Nephron progenitor cell (in vitro differentiated cells): ENCODE measurements at regions not wholly inside any gene's neighbourhood (a gene's known extent, or its start where the extent isn't known, plus 50 kb on each side); places are given as distances from the start of the nearest gene placed in this dataset.
A peak's percentile ranks its signal among the peaks of the same experiment; 100 is the strongest.
"Not testable (repeated sequence)": the region's sequence is repeated elsewhere in the genome, so short reads cannot be mapped to it uniquely, and the experiment has no call there.

Source experiments
- DNase-seq: peaks from one replicate; pipeline ENCODE4 v3.0.0; 2021
- H3K27ac Mint-ChIP-seq: 2 replicates; pipeline ENCODE4 v1.8.0; 2021; ENCODE audit warnings: mild to moderate bottlenecking, moderate library complexity, mixed read lengths
- H3K27me3 Mint-ChIP-seq: 2 replicates; pipeline ENCODE4 v1.8.0; 2021; ENCODE audit warnings: mild to moderate bottlenecking, low read depth, mixed read lengths; ENCODE audit not compliant: poor library complexity
- H3K36me3 Mint-ChIP-seq: 2 replicates; pipeline ENCODE4 v1.8.0; 2021; ENCODE audit warnings: low read depth, mixed read lengths
- H3K4me1 Mint-ChIP-seq: 2 replicates; pipeline ENCODE4 v1.8.0; 2021; ENCODE audit warnings: mixed read lengths
- H3K4me3 Mint-ChIP-seq: 2 replicates; pipeline ENCODE4 v1.8.0; 2021; ENCODE audit warnings: mild to moderate bottlenecking, moderate library complexity, mixed read lengths
- H3K9me3 Mint-ChIP-seq: 2 replicates; pipeline ENCODE4 v1.8.0; 2021; ENCODE audit warnings: mild to moderate bottlenecking, moderate library complexity, mixed read lengths
- CTCF ChIP-seq: fragments of 200-600 bp; sonication (generic); IDR thresholded peaks from 2 replicates; pipeline ENCODE4 v1.5.0; 2021; ENCODE audit warnings: antibody characterized with exemption

DNA sequence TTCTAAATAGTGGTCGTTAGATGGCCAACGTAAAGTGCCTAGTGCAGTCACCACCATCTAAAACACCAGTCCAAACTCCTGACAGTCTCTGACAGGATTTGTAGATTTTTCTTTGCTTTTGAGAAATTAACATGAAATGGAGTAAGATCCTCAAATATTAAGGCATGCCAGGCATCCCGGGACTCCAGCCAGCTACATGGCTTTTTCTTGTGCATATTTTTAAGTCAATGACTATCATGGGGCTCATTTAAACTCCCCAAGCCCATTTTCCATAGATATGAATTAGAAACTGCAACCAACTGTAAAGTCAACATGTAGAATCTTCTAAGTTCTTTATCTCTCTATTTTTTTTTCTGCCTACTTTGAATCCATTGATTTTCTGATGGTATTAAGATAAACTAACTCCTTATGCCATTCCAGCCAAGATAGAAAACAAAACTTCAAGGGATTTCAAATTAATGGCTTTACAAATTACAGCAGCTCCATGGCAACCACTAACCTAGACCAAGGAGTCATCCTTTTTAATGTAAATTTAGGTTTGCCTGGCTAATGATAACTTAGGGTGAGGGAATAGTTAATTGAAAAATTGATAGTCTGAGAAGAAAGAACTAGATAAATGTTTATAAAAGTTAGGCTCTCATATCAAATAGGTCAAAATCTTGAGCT, 764.1 kb upstream of the NXPH2 start:
- no peak for DNase-seq
- peaks cover 20% of the 10 kb centered on the region for H3K9me3 Mint-ChIP-seq

GRCh38 chr2:139538332-139539020, 758.3 kb upstream of the NXPH2 start:
- H3K9me3 Mint-ChIP-seq: peaks cover 27% of the 10 kb centered on the region
- H3K27ac Mint-ChIP-seq, H3K36me3 Mint-ChIP-seq, DNase-seq, H3K4me3 Mint-ChIP-seq, H3K4me1 Mint-ChIP-seq, H3K27me3 Mint-ChIP-seq: not testable (repeated sequence)

More for the DNA sequence above, 764.1 kb upstream of the NXPH2 start:
- Mint-ChIP-seq H3K36me3 (no peaks in the 10 kb centered on the region), H3K4me3 (no peak overlapping the region), H3K4me1 (no peaks in the 10 kb centered on the region), H3K27ac (no peak overlapping the region), H3K27me3 (no peaks in the 10 kb centered on the region)
- TF ChIP-seq CTCF: no peak

- DNase-seq: peak; percentile 4
- no peak overlapping the region for H3K27ac Mint-ChIP-seq
- no peak overlapping the region for H3K4me3 Mint-ChIP-seq
- H3K27me3 Mint-ChIP-seq: no peaks in the 10 kb centered on the region
- H3K9me3 Mint-ChIP-seq: no peaks in the 10 kb centered on the region
- H3K4me1 Mint-ChIP-seq: peaks cover 15% of the 10 kb centered on the region
- no peak for TF ChIP-seq CTCF
- no peaks in the 10 kb centered on the region for H3K36me3 Mint-ChIP-seq
Measured at GRCh38 chr2:139529080-139529479, 748.9 kb upstream of the NXPH2 start.

GRCh38 chr2:139526781-139527180, 746.6 kb upstream of the NXPH2 start:
- Mint-ChIP-seq H3K9me3 (no peaks in the 10 kb centered on the region), H3K4me1 (peaks cover 15% of the 10 kb centered on the region), H3K27ac (no peak overlapping the region), H3K4me3 (no peak overlapping the region), H3K27me3 (peaks cover 4% of the 10 kb centered on the region), H3K36me3 (no peaks in the 10 kb centered on the region)
- TF ChIP-seq CTCF: no peak
- DNase-seq: no peak

GRCh38 chr2:139518321-139518720, 738.1 kb upstream of the NXPH2 start:
- Mint-ChIP-seq H3K27ac (no peak overlapping the region), H3K27me3 (no peaks in the 10 kb centered on the region), H3K36me3 (no peaks in the 10 kb centered on the region), H3K4me3 (no peak overlapping the region), H3K4me1 (no peaks in the 10 kb centered on the region), H3K9me3 (no peaks in the 10 kb centered on the region)
- TF ChIP-seq CTCF: no peak
- DNase-seq: no peak

DNA sequence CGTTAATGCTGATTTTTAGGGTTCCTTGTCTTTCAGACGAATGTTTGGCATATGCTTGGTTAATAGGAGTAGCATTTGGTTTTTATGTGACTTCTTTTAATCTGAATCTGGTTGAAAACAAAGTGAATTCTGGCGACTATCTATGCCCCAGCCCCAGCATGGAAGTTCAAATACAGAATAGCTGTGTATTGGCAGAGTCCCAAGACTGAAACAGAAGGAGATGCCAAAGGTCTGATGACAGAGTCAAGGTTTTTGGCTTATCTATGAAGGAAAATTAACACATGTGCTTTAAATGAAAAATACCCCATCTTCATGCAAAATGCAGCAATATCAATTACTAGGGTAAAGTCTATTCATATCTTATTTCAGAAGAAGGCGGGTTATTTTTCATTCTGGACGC, 734.8 kb upstream of the NXPH2 start:
- Mint-ChIP-seq H3K4me1 (no peaks in the 10 kb centered on the region), H3K4me3 (no peak overlapping the region)
- no peak for DNase-seq

More for the DNA sequence above, 734.8 kb upstream of the NXPH2 start:
- no peak for TF ChIP-seq CTCF
- Mint-ChIP-seq H3K36me3 (no peaks in the 10 kb centered on the region), H3K27ac (no peak overlapping the region), H3K27me3 (no peaks in the 10 kb centered on the region), H3K9me3 (no peaks in the 10 kb centered on the region)
